Keratinocyte (primary cell): ENCODE measurements at regions not wholly inside any gene's neighbourhood (a gene's known extent, or its start where the extent isn't known, plus 50 kb on each side); places are given as distances from the start of the nearest gene placed in this dataset.
"Not testable (repeated sequence)": the region's sequence is repeated elsewhere in the genome, so short reads cannot be mapped to it uniquely, and the experiment has no call there.

Experiments used
- DNase-seq: peaks from one replicate; pipeline ENCODE4 v3.0.0-alpha.2; 2011; ENCODE audit warnings: low read depth, missing footprints, low spot score
- FAIRE-seq: peaks from 2 replicates; lab custom pipeline; 2011; peaks lifted over from hg19 to GRCh38; lab: Jason Lieb, UNC
- H2AFZ ChIP-seq: 2 replicates; pipeline ENCODE4 v1.6.0; 2012; ENCODE audit warnings: low read length, control low read depth, inconsistent platforms; ENCODE audit not compliant: control insufficient read depth
- H3K27ac ChIP-seq: 2 replicates; pipeline ENCODE4 v1.5.1; 2011; ENCODE audit warnings: low read length; ENCODE audit not compliant: control insufficient read depth, insufficient read depth
- H3K27me3 ChIP-seq: 3 replicates; pipeline ENCODE4 v1.6.0; 2011; ENCODE audit warnings: low read length; ENCODE audit not compliant: control insufficient read depth, insufficient read depth; ENCODE audit errors: extremely low read depth
- H3K36me3 ChIP-seq, 2 experiments: 2 replicates in 1 of 2; 3 replicates in 1 of 2; pipeline ENCODE4 v1.5.1; 2011; ENCODE audit warnings: low read length in 2 of 2, mild to moderate bottlenecking in 1 of 2; ENCODE audit not compliant: control insufficient read depth in 2 of 2, insufficient read depth in 2 of 2; ENCODE audit errors: extremely low read depth in 1 of 2
- H3K4me1 ChIP-seq: 3 replicates; pipeline ENCODE4 v1.5.1; 2011; ENCODE audit warnings: low read length; ENCODE audit not compliant: control insufficient read depth, insufficient read depth; ENCODE audit errors: extremely low read depth
- H3K4me2 ChIP-seq: 3 replicates; pipeline ENCODE4 v1.6.0; 2011; ENCODE audit warnings: low read depth, low read length; ENCODE audit not compliant: control insufficient read depth, insufficient read depth; ENCODE audit errors: extremely low read depth
- H3K4me3 ChIP-seq, 3 experiments: fragments of 200-600 bp in 1 of 3; sonication (generic) in 1 of 3; 2 replicates in 2 of 3; 3 replicates in 1 of 3; pipeline ENCODE4 v1.5.1; 2011 to 2016; ENCODE audit warnings: low read length in 3 of 3, mild to moderate bottlenecking in 3 of 3, control low read depth in 2 of 3, inconsistent platforms in 1 of 3, low read depth in 1 of 3, mixed read lengths in 1 of 3, mixed run types in 1 of 3, moderate library complexity in 1 of 3; ENCODE audit not compliant: control insufficient read depth in 2 of 3, insufficient read depth in 2 of 3; ENCODE audit errors: extremely low read depth in 1 of 3
- H3K79me2 ChIP-seq: 2 replicates; pipeline ENCODE4 v1.6.0; 2012; ENCODE audit warnings: low read length; ENCODE audit not compliant: control insufficient read depth, insufficient read depth
- H3K9ac ChIP-seq: 3 replicates; pipeline ENCODE4 v1.6.0; 2011; ENCODE audit warnings: low read length; ENCODE audit not compliant: control insufficient read depth, insufficient read depth; ENCODE audit errors: extremely low read depth
- H3K9me1 ChIP-seq: 3 replicates; pipeline ENCODE4 v1.6.0; 2011; ENCODE audit warnings: low read length; ENCODE audit not compliant: control insufficient read depth, insufficient read depth; ENCODE audit errors: extremely low read depth
- H3K9me3 ChIP-seq: 2 replicates; pipeline ENCODE4 v1.5.1; 2012; ENCODE audit warnings: low read depth, low read length; ENCODE audit not compliant: control insufficient read depth
- H4K20me1 ChIP-seq: 3 replicates; pipeline ENCODE4 v1.6.0; 2011; ENCODE audit warnings: low read length; ENCODE audit not compliant: control insufficient read depth, insufficient read depth; ENCODE audit errors: extremely low read depth
- CTCF ChIP-seq, 3 experiments: IDR thresholded peaks in 1 of 3; conservative IDR thresholded peaks in 1 of 3; optimal IDR thresholded peaks in 1 of 3; 2 replicates in 2 of 3; 3 replicates in 1 of 3; pipeline versions ENCODE3 to v1.5.1; 2011; ENCODE audit warnings: low read length in 3 of 3, mild to moderate bottlenecking in 3 of 3, moderate library complexity in 2 of 3, control low read depth in 1 of 3, inconsistent platforms in 1 of 3; ENCODE audit not compliant: insufficient read depth in 2 of 3; ENCODE audit errors: extremely low read depth in 1 of 3
- EZH2 ChIP-seq: IDR thresholded peaks from one replicate; pipeline ENCODE4 v1.6.1; 2012; ENCODE audit warnings: inconsistent platforms, mild to moderate bottlenecking, low read length, moderate library complexity
- dilution Hi-C: fragments of 300-500 bp; cut with MboI; formaldehyde crosslinking; loops from one replicate; pipeline ENCODE4 v1.7.0; 2020; ENCODE audit warnings: low sequenced_read_pairs; ENCODE audit not compliant: extremely low pct_ligation_motif_present

- H3K27me3 ChIP-seq = no peaks in the 10 kb centered on the region
- no peak overlapping the region for H3K4me2 ChIP-seq
These were observed 1255.7 kb upstream of the LRRTM3 start for GRCh38 chr10:65670087-65670486.

DNA sequence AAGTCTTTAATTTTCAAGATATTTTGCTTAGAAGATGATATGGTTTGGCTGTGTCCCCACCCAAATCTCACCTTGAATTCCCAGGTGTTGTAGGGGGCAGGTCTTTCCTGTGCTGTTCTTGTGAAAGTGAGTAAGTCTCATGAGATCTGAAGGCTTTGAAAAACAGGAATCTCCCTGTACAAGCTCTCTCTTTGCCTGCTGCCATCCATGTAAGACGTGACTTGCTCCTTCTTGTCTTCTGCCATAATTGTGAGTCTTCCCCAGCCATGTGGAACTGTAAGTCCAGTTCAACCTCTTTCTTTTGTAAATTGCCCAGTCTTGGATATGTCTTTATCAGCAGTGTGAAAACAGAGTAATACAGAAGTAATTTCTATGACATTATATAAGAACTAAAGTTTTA, 1255.2 kb upstream of the LRRTM3 start:
- H3K4me3 ChIP-seq, FAIRE-seq, H3K4me1 ChIP-seq, H3K9me1 ChIP-seq, H3K27me3 ChIP-seq, H3K9ac ChIP-seq, H3K79me2 ChIP-seq, dilution Hi-C loops, H3K9me3 ChIP-seq, H2AFZ ChIP-seq, H4K20me1 ChIP-seq, H3K4me2 ChIP-seq, H3K27ac ChIP-seq, DNase-seq, H3K36me3 ChIP-seq: not testable (repeated sequence)

More at GRCh38 chr10:65670087-65670486, 1255.7 kb upstream of the LRRTM3 start:
- H3K79me2 ChIP-seq = no peaks in the 10 kb centered on the region
- H3K9me3 ChIP-seq = no peaks in the 10 kb centered on the region
- DNase-seq = no peak
- H3K9ac ChIP-seq = no peak overlapping the region
- H2AFZ ChIP-seq = no peak overlapping the region
- no peaks in the 10 kb centered on the region for H3K36me3 ChIP-seq
- H4K20me1 ChIP-seq = no peaks in the 10 kb centered on the region
- no peak for FAIRE-seq
- TF ChIP-seq EZH2 (no peak), CTCF (optimal IDR thresholded peaks at IDR 0.05 in 1 of 3, IDR thresholded peaks at IDR 0.05 in 1 of 3, conservative IDR thresholded peaks at IDR 0.05 in 1 of 3; ENCODE audit: extremely low read depth in 1 of 3, insufficient read depth in 2 of 3, low read length in 3 of 3) (no peak)
- dilution Hi-C loops = no loop called here
- H3K9me1 ChIP-seq = no peaks in the 10 kb centered on the region
- H3K4me1 ChIP-seq = no peaks in the 10 kb centered on the region
- H3K27ac ChIP-seq = no peak overlapping the region
- no peak overlapping the region for H3K4me3 ChIP-seq

GRCh38 chr10:65675236-65675635, 1250.6 kb upstream of the LRRTM3 start:
- Histone ChIP-seq H3K4me1 (no peaks in the 10 kb centered on the region), H3K9me1 (no peaks in the 10 kb centered on the region), H3K27ac (no peak overlapping the region), H4K20me1 (no peaks in the 10 kb centered on the region), H2AFZ (no peak overlapping the region), H3K9me3 (no peaks in the 10 kb centered on the region), H3K79me2 (no peaks in the 10 kb centered on the region), H3K9ac (no peak overlapping the region), H3K4me2 (no peak overlapping the region), H3K4me3 (no peak overlapping the region), H3K36me3 (no peaks in the 10 kb centered on the region), H3K27me3 (no peaks in the 10 kb centered on the region)
- dilution Hi-C loops = no loop called here
- no peak for DNase-seq
- TF ChIP-seq CTCF (optimal IDR thresholded peaks at IDR 0.05 in 1 of 3, IDR thresholded peaks at IDR 0.05 in 1 of 3, conservative IDR thresholded peaks at IDR 0.05 in 1 of 3; ENCODE audit: extremely low read depth in 1 of 3, insufficient read depth in 2 of 3, low read length in 3 of 3) (no peak), EZH2 (no peak)
- no peak for FAIRE-seq
